DOHH2 (cell line): ENCODE measurements at regions not wholly inside any gene's neighbourhood (a gene's known extent, or its start where the extent isn't known, plus 50 kb on each side); places are given as distances from the start of the nearest gene placed in this dataset.

ENCODE experiments used
- H3F3A ChIP-seq: fragments of 200-600 bp; sonication (generic), shearing (Covaris generic); 2 replicates; pipeline ENCODE4 v1.6.0; 2016; ENCODE audit warnings: antibody characterized with exemption, mild to moderate bottlenecking; ENCODE audit not compliant: control insufficient read depth, insufficient read depth
- H3K27ac ChIP-seq: fragments of 200-600 bp; sonication (generic); 2 replicates; pipeline ENCODE4 v1.5.1; 2014; ENCODE audit warnings: low read depth, mild to moderate bottlenecking, low read length, moderate library complexity
- H3K27me3 ChIP-seq: fragments of 200-600 bp; sonication (generic); 2 replicates; pipeline ENCODE4 v1.6.1; 2014; ENCODE audit warnings: mild to moderate bottlenecking, low read length, mixed read lengths; ENCODE audit not compliant: control insufficient read depth
- H3K36me3 ChIP-seq: fragments of 200-600 bp; sonication (generic); 2 replicates; pipeline ENCODE4 v1.6.1; 2014; ENCODE audit warnings: mild to moderate bottlenecking, low read length, moderate library complexity, mixed read lengths; ENCODE audit not compliant: control insufficient read depth
- H3K4me1 ChIP-seq: fragments of 200-600 bp; sonication (generic); 2 replicates; pipeline ENCODE4 v1.6.1; 2014; ENCODE audit warnings: mild to moderate bottlenecking, low read length, mixed read lengths; ENCODE audit not compliant: control insufficient read depth
- H3K4me2 ChIP-seq: fragments of 200-600 bp; sonication (generic); 2 replicates; pipeline ENCODE4 v1.6.0; 2014; ENCODE audit warnings: mild to moderate bottlenecking, low read length, moderate library complexity
- H3K4me3 ChIP-seq: fragments of 200-600 bp; sonication (generic); 2 replicates; pipeline ENCODE4 v1.5.1; 2014; ENCODE audit warnings: mild to moderate bottlenecking, low read length, mixed read lengths
- H3K79me2 ChIP-seq: fragments of 200-600 bp; sonication (generic); 2 replicates; pipeline ENCODE4 v1.6.1; 2014; ENCODE audit warnings: mild to moderate bottlenecking, low read length, mixed read lengths; ENCODE audit not compliant: control insufficient read depth
- H3K9me2 ChIP-seq: fragments of 200-600 bp; sonication (generic); replicated peaks from 2 replicates; pipeline ENCODE4 v1.6.1; 2014; ENCODE audit warnings: mild to moderate bottlenecking, low read length, mixed read lengths; ENCODE audit not compliant: control insufficient read depth
- H3K9me3 ChIP-seq: fragments of 200-600 bp; sonication (generic); 2 replicates; pipeline ENCODE4 v1.6.1; 2014; ENCODE audit warnings: antibody characterized with exemption, low read length, mixed read lengths; ENCODE audit not compliant: control insufficient read depth, insufficient read depth
- H4K20me1 ChIP-seq: fragments of 200-600 bp; sonication (generic); 2 replicates; pipeline ENCODE4 v1.6.0; 2014; ENCODE audit warnings: low read depth, mild to moderate bottlenecking, antibody characterized with exemption, low read length, moderate library complexity; ENCODE audit not compliant: control insufficient read depth, insufficient read depth
- CTCF ChIP-seq: fragments of 200-600 bp; sonication (generic); IDR thresholded peaks from one replicate; pipeline ENCODE4 v1.5.1; 2014; ENCODE audit warnings: antibody characterized with exemption, mild to moderate bottlenecking, low read depth, low read length; ENCODE audit not compliant: poor library complexity, severe bottlenecking
- EZH2phosphoT487 ChIP-seq: fragments of 200-600 bp; sonication (generic); IDR thresholded peaks from 2 replicates; pipeline ENCODE4 v1.6.1; 2017; ENCODE audit warnings: borderline replicate concordance, mild to moderate bottlenecking, antibody characterized with exemption, low read length, moderate library complexity, mixed read lengths

DNA sequence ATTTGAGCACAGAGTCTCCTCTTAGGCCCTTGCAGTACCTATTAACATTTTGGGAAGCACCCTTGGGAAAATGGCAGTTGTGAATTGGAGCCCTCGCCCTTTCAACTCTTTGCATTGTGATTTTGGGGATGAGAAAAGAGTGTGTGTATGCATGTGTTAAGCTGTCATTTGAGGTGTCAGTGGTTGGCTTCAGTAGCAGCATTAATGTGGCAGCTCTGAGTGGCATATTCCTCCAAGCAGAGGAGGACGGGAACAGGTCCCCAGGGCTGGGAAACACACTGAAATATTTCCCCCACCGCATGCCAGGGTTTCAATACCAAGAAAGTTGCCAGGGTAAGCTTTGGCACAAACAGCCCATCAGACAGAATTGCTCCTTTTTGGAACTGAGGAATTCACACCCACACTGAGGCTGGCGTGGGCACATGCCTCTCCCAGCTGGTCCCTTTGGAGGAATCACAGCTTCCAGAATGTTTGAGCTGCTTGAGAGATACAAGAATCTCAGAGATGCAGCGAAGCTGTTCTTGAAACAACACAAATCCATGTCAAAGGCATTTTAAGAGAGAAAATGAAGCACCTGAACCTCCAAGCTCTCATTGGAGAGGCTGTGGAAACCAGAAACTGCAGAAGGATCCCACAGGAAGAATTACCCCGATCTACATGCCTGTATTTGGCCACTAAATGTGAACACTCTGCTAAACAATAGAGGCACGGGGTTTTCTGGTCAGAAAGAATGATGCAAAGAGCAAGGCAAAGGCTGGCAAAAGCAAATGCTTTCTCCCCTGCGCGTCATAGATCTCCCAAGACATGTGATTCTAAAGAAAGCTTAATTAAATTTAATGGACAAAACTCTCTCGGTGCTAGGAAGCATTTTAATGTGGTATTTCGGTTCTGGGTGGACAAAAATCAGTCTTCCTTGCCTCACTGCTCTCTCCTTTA lies 67.2 kb upstream of the RCN1 start:
- H4K20me1 ChIP-seq = no peaks in the 10 kb centered on the region
- no peaks in the 10 kb centered on the region for H3K9me3 ChIP-seq
- no peaks in the 10 kb centered on the region for H3F3A ChIP-seq
- H3K79me2 ChIP-seq = no peaks in the 10 kb centered on the region
- no peak overlapping the region for H3K4me3 ChIP-seq
- no peaks in the 10 kb centered on the region for H3K27me3 ChIP-seq
- no peaks in the 10 kb centered on the region for H3K36me3 ChIP-seq
- no peak overlapping the region for H3K27ac ChIP-seq
- H3K9me2 ChIP-seq = no peaks in the 10 kb centered on the region
- no peaks in the 10 kb centered on the region for H3K4me1 ChIP-seq
- no peak overlapping the region for H3K4me2 ChIP-seq
- TF ChIP-seq CTCF (no peak), EZH2phosphoT487 (no peak)

- Histone ChIP-seq H3K4me2 (no peak overlapping the region), H3K27me3 (no peaks in the 10 kb centered on the region), H4K20me1 (no peaks in the 10 kb centered on the region), H3K27ac (no peak overlapping the region), H3K9me2 (no peaks in the 10 kb centered on the region), H3K4me3 (no peak overlapping the region), H3K36me3 (no peaks in the 10 kb centered on the region), H3K79me2 (no peaks in the 10 kb centered on the region), H3K9me3 (no peaks in the 10 kb centered on the region), H3F3A (no peaks in the 10 kb centered on the region), H3K4me1 (no peaks in the 10 kb centered on the region)
- no peak for TF ChIP-seq CTCF
- TF ChIP-seq EZH2phosphoT487 = no peak
Observed at GRCh38 chr11:32018672-32019071, 72.2 kb upstream of the RCN1 start.

GRCh38 chr11:32016111-32016510 lies 74.8 kb upstream of the RCN1 start:
- H3K4me3 ChIP-seq = no peak overlapping the region
- H3K79me2 ChIP-seq = no peaks in the 10 kb centered on the region
- TF ChIP-seq EZH2phosphoT487 = no peak
- no peak overlapping the region for H3K4me2 ChIP-seq
- no peaks in the 10 kb centered on the region for H3F3A ChIP-seq
- no peaks in the 10 kb centered on the region for H3K9me3 ChIP-seq
- no peaks in the 10 kb centered on the region for H3K36me3 ChIP-seq
- no peaks in the 10 kb centered on the region for H3K27me3 ChIP-seq
- no peaks in the 10 kb centered on the region for H4K20me1 ChIP-seq
- H3K4me1 ChIP-seq = no peaks in the 10 kb centered on the region
- no peaks in the 10 kb centered on the region for H3K9me2 ChIP-seq
- H3K27ac ChIP-seq = no peak overlapping the region

- TF ChIP-seq CTCF (no peak), EZH2phosphoT487 (no peak)
- Histone ChIP-seq H3K36me3 (no peaks in the 10 kb centered on the region), H3K4me2 (no peak overlapping the region), H3K9me2 (no peaks in the 10 kb centered on the region), H3K27me3 (no peaks in the 10 kb centered on the region), H3K9me3 (no peaks in the 10 kb centered on the region), H3K4me3 (no peak overlapping the region), H3F3A (no peaks in the 10 kb centered on the region), H4K20me1 (no peaks in the 10 kb centered on the region), H3K79me2 (no peaks in the 10 kb centered on the region), H3K4me1 (no peaks in the 10 kb centered on the region), H3K27ac (no peak overlapping the region)
Observed at GRCh38 chr11:32015427-32015826, 75.4 kb upstream of the RCN1 start.
